Neural cell (in vitro differentiated cells): ENCODE measurements at regions not wholly inside any gene's neighbourhood (a gene's known extent, or its start where the extent isn't known, plus 50 kb on each side); places are given as distances from the start of the nearest gene placed in this dataset.

Experiments used
- H2AFZ ChIP-seq: fragments of 200-600, 300-800 bp; sonication (generic), shearing (Covaris generic); 2 replicates; pipeline ENCODE4 v1.6.0; 2014; ENCODE audit warnings: low read depth, mild to moderate bottlenecking, antibody characterized with exemption, low read length, moderate library complexity
- H3F3A ChIP-seq: fragments of 200-600 bp; shearing (Covaris generic); 2 replicates; pipeline ENCODE4 v1.6.1; 2016; ENCODE audit warnings: mild to moderate bottlenecking, moderate library complexity, mixed read lengths, antibody characterized with exemption, low read length; ENCODE audit not compliant: insufficient read depth, poor library complexity, severe bottlenecking
- H3K27ac ChIP-seq: fragments of 200-600, 300-800 bp; sonication (generic), shearing (Covaris generic); 2 replicates; pipeline ENCODE4 v1.5.1; 2014; ENCODE audit warnings: mild to moderate bottlenecking, low read length, moderate library complexity
- H3K27me3 ChIP-seq: fragments of 300-800, 200-600 bp; sonication (generic), shearing (Covaris generic); 2 replicates; pipeline ENCODE4 v1.6.0; 2014; ENCODE audit warnings: mild to moderate bottlenecking, low read depth, low read length, moderate library complexity; ENCODE audit not compliant: insufficient read depth
- H3K36me3 ChIP-seq: fragments of 300-800, 200-600 bp; sonication (generic), shearing (Covaris generic); 2 replicates; pipeline ENCODE4 v1.5.1; 2014; ENCODE audit warnings: mild to moderate bottlenecking, antibody characterized with exemption, low read length, moderate library complexity; ENCODE audit not compliant: insufficient read depth
- H3K4me2 ChIP-seq: fragments of 300-800, 200-600 bp; sonication (generic), shearing (Covaris generic); 2 replicates; pipeline ENCODE4 v1.6.0; 2014; ENCODE audit warnings: mild to moderate bottlenecking, low read length
- H3K4me3 ChIP-seq: fragments of 300-800, 200-600 bp; sonication (generic), shearing (Covaris generic); 2 replicates; pipeline ENCODE4 v1.5.1; 2014; ENCODE audit warnings: mild to moderate bottlenecking, low read length, moderate library complexity
- H3K79me2 ChIP-seq: fragments of 200-600 bp; shearing (Covaris generic); replicated peaks from 2 replicates; pipeline ENCODE4 v1.6.0; 2014; ENCODE audit warnings: mild to moderate bottlenecking, low read length, moderate library complexity; ENCODE audit not compliant: insufficient read depth
- H3K9ac ChIP-seq: fragments of 300-800, 200-600 bp; sonication (generic), shearing (Covaris generic); 2 replicates; pipeline ENCODE4 v1.6.1; 2016; ENCODE audit warnings: mild to moderate bottlenecking, low read length, mixed read lengths
- H3K9me2 ChIP-seq: fragments of 200-600 bp; shearing (Covaris generic); 2 replicates; pipeline ENCODE4 v1.6.1; 2016; ENCODE audit warnings: mild to moderate bottlenecking, low read length, mixed read lengths; ENCODE audit not compliant: insufficient read depth
- H3K9me3 ChIP-seq: fragments of 200-600, 300-800 bp; sonication (generic), shearing (Covaris generic); 2 replicates; pipeline ENCODE4 v1.6.1; 2016; ENCODE audit warnings: mild to moderate bottlenecking, mixed run types, low read length, moderate library complexity, mixed read lengths
- H4K20me1 ChIP-seq: fragments of 200-600 bp; shearing (Covaris generic); 2 replicates; pipeline ENCODE4 v1.6.1; 2016; ENCODE audit warnings: mild to moderate bottlenecking, mixed run types; ENCODE audit not compliant: insufficient read depth
- EP300 ChIP-seq: fragments of 450-650 bp; conservative IDR thresholded peaks from 2 replicates; pipeline ENCODE4 v1.6.1; 2014; ENCODE audit warnings: antibody characterized with exemption, mild to moderate bottlenecking, moderate library complexity; ENCODE audit not compliant: poor library complexity, severe bottlenecking
- EZH2 ChIP-seq: fragments of 200-600, 300-800 bp; shearing (Covaris generic), sonication (generic); IDR thresholded peaks from 2 replicates; pipeline ENCODE4 v1.6.1; 2014; ENCODE audit warnings: antibody characterized with exemption, low read length, borderline replicate concordance, mild to moderate bottlenecking; ENCODE audit not compliant: insufficient read depth, poor library complexity, severe bottlenecking
- MXI1 ChIP-seq: fragments of 450-650 bp; conservative IDR thresholded peaks from 2 replicates; pipeline ENCODE4 v1.6.1; 2014; ENCODE audit warnings: antibody characterized with exemption, mild to moderate bottlenecking; ENCODE audit not compliant: poor library complexity, severe bottlenecking
- POLR2AphosphoS5 ChIP-seq: IDR thresholded peaks from 2 replicates; pipeline ENCODE4 v1.6.1; 2012
- RAD21 ChIP-seq: fragments of 450-650 bp; conservative IDR thresholded peaks from 2 replicates; pipeline ENCODE4 v1.6.1; 2014; ENCODE audit warnings: antibody characterized with exemption, mild to moderate bottlenecking, moderate library complexity
- SMC3 ChIP-seq: fragments of 450-650 bp; conservative IDR thresholded peaks from 2 replicates; pipeline ENCODE4 v1.6.1; 2014; ENCODE audit warnings: antibody characterized with exemption, mild to moderate bottlenecking, moderate library complexity; ENCODE audit not compliant: poor library complexity
- TAF1 ChIP-seq: IDR thresholded peaks from 2 replicates; pipeline ENCODE4 v1.6.1; 2012; ENCODE audit warnings: low read depth
- TF ChIP-seq, protein P1 (sequence below): fragments of 450-650 bp; IDR thresholded peaks from 2 replicates; pipeline ENCODE4 v1.5.1; 2014; ENCODE audit warnings: antibody characterized with exemption, mild to moderate bottlenecking, moderate library complexity; ENCODE audit not compliant: poor library complexity, severe bottlenecking
- TF ChIP-seq, protein P2 (sequence below): IDR thresholded peaks from 2 replicates; pipeline ENCODE4 v1.6.1; 2012; ENCODE audit warnings: borderline replicate concordance

DNA sequence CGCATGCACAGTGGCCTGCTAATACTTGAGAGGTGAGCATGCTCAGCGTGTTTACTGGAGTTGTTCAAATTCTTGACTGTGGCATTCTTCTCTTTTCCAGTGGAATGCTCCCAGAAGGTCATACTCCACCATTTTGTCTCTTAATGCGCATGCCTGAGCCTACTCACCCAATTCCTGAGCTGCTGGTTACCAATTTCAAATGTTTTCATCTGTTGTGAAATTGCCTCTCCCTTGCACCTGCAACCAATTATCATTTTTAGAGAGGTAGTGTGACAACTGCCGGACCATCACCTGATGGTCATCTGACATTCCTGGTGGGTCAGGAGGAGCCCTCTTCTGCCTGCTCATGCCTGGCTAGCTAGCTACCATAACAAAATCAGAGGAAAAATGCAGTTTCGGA, 82.2 kb upstream of the LIFR start:
- TF ChIP-seq RAD21 (no peak), EZH2 (no peak), EP300 (no peak), POLR2AphosphoS5 (no peak), TAF1 (no peak), SMC3 (no peak), MXI1 (no peak)
- TF ChIP-seq, protein P1, sequence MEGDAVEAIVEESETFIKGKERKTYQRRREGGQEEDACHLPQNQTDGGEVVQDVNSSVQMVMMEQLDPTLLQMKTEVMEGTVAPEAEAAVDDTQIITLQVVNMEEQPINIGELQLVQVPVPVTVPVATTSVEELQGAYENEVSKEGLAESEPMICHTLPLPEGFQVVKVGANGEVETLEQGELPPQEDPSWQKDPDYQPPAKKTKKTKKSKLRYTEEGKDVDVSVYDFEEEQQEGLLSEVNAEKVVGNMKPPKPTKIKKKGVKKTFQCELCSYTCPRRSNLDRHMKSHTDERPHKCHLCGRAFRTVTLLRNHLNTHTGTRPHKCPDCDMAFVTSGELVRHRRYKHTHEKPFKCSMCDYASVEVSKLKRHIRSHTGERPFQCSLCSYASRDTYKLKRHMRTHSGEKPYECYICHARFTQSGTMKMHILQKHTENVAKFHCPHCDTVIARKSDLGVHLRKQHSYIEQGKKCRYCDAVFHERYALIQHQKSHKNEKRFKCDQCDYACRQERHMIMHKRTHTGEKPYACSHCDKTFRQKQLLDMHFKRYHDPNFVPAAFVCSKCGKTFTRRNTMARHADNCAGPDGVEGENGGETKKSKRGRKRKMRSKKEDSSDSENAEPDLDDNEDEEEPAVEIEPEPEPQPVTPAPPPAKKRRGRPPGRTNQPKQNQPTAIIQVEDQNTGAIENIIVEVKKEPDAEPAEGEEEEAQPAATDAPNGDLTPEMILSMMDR, result no peak
- TF ChIP-seq, protein P2, sequence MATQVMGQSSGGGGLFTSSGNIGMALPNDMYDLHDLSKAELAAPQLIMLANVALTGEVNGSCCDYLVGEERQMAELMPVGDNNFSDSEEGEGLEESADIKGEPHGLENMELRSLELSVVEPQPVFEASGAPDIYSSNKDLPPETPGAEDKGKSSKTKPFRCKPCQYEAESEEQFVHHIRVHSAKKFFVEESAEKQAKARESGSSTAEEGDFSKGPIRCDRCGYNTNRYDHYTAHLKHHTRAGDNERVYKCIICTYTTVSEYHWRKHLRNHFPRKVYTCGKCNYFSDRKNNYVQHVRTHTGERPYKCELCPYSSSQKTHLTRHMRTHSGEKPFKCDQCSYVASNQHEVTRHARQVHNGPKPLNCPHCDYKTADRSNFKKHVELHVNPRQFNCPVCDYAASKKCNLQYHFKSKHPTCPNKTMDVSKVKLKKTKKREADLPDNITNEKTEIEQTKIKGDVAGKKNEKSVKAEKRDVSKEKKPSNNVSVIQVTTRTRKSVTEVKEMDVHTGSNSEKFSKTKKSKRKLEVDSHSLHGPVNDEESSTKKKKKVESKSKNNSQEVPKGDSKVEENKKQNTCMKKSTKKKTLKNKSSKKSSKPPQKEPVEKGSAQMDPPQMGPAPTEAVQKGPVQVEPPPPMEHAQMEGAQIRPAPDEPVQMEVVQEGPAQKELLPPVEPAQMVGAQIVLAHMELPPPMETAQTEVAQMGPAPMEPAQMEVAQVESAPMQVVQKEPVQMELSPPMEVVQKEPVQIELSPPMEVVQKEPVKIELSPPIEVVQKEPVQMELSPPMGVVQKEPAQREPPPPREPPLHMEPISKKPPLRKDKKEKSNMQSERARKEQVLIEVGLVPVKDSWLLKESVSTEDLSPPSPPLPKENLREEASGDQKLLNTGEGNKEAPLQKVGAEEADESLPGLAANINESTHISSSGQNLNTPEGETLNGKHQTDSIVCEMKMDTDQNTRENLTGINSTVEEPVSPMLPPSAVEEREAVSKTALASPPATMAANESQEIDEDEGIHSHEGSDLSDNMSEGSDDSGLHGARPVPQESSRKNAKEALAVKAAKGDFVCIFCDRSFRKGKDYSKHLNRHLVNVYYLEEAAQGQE, result no peak
- Histone ChIP-seq H3K4me3 (no peak overlapping the region), H3K36me3 (no peaks in the 10 kb centered on the region), H3K27ac (no peak overlapping the region), H3K79me2 (no peaks in the 10 kb centered on the region), H3K4me2 (no peak overlapping the region), H3K9me3 (no peaks in the 10 kb centered on the region), H3F3A (no peaks in the 10 kb centered on the region), H3K9me2 (no peaks in the 10 kb centered on the region), H2AFZ (no peak overlapping the region), H4K20me1 (no peaks in the 10 kb centered on the region), H3K9ac (no peak overlapping the region), H3K27me3 (no peaks in the 10 kb centered on the region)

DNA sequence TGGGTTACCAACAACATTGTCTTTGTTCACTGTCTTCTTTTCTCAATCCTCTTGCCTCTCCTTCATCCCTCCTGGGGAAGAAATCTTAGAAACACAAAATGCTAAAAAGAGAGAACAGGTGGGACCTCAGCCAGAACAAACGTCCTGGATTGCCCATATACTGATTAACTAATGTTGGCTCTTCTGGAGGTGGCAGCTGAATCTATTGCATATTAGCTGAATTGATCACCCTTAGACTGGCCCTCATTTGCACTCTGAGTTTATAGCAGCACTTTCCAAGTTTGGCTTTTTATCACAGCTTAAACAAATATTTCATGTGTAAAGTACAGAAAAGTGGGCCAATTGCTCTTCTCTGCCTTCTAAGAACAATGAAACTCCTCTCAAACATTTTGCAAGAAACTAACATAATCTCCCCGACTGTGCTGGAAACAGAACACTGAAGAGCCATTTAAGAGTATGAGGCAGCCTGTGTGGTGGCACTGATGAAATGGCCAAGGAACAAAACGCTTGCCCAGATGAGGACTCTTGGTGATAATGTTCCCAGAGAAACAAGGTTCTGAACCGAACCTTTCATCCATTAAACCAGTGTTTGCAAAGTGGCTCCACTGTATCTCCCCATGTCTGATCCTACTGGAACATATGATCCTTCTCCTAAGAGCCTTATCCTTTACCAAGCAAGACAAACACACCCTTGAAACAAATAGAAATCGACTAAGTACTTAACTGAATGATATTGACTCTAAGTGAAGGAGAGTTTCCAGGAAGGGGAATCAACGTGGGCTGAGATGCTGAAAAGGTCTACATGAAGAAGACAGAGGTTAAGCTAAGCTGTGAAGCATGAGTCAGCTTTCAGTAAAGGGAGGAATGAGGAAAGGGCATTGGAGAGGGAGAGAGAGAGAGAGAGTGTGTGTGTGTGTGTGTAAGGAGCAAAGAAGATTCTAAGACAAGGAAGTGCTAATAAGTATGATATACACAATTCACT, 83.2 kb upstream of the LIFR start:
- Histone ChIP-seq H3K79me2 (no peaks in the 10 kb centered on the region), H2AFZ (no peak overlapping the region), H3K4me2 (no peak overlapping the region), H3F3A (no peaks in the 10 kb centered on the region), H3K9me2 (no peaks in the 10 kb centered on the region), H3K9me3 (no peaks in the 10 kb centered on the region), H3K9ac (no peak overlapping the region), H4K20me1 (no peaks in the 10 kb centered on the region), H3K4me3 (no peak overlapping the region), H3K27ac (no peak overlapping the region), H3K27me3 (no peaks in the 10 kb centered on the region), H3K36me3 (no peaks in the 10 kb centered on the region)
- no peak for TF ChIP-seq SMC3
- TF ChIP-seq, protein P2, result no peak
- TF ChIP-seq EZH2, result no peak
- no peak for TF ChIP-seq RAD21
- no peak for TF ChIP-seq MXI1
- no peak for TF ChIP-seq TAF1
- TF ChIP-seq, protein P1, result no peak
- TF ChIP-seq POLR2AphosphoS5, result no peak
- TF ChIP-seq EP300, result no peak
